ENCODE measurements at regions not wholly inside any gene's neighbourhood (a gene's known extent, or its start where the extent isn't known, plus 50 kb on each side); places are given as distances from the start of the nearest gene placed in this dataset.

- DNase-seq (ENCODE audit: low read depth), result no peak
- no peak overlapping the region for H3K4me3 ChIP-seq (ENCODE audit: low read depth, low read length)
- TF ChIP-seq CTCF (IDR thresholded peaks at IDR 0.05; ENCODE audit: insufficient read depth, low read length), result no peak
Observed at GRCh38 chr2:59745085-59745484, 808.4 kb downstream of the BCL11A start.

GRCh38 chr2:59744436-59744835, 809.0 kb downstream of the BCL11A start:
- DNase-seq (ENCODE audit: low read depth), result no peak
- TF ChIP-seq CTCF (IDR thresholded peaks at IDR 0.05; ENCODE audit: insufficient read depth, low read length), result no peak
- no peak overlapping the region for H3K4me3 ChIP-seq (ENCODE audit: low read depth, low read length)

- DNase-seq (ENCODE audit: low read depth), result no peak
- no peak overlapping the region for H3K4me3 ChIP-seq (ENCODE audit: low read depth, low read length)
- no peak for TF ChIP-seq CTCF (IDR thresholded peaks at IDR 0.05; ENCODE audit: insufficient read depth, low read length)
Observed at GRCh38 chr2:59741840-59742239, 811.6 kb downstream of the BCL11A start.

- DNase-seq (ENCODE audit: low read depth), result no peak
- TF ChIP-seq CTCF (IDR thresholded peaks at IDR 0.05; ENCODE audit: insufficient read depth, low read length), result no peak
- no peak overlapping the region for H3K4me3 ChIP-seq (ENCODE audit: low read depth, low read length)
Observed at GRCh38 chr2:59739166-59739565, 814.3 kb downstream of the BCL11A start.

- no peak overlapping the region for H3K4me3 ChIP-seq (ENCODE audit: low read depth, low read length)
- TF ChIP-seq CTCF (IDR thresholded peaks at IDR 0.05; ENCODE audit: insufficient read depth, low read length), result no peak
- DNase-seq (ENCODE audit: low read depth), result no peak
Observed at GRCh38 chr2:59737299-59737698, 816.2 kb downstream of the BCL11A start.

- no peak for DNase-seq (ENCODE audit: low read depth)
- H3K4me3 ChIP-seq (ENCODE audit: low read depth, low read length), result no peak overlapping the region
- no peak for TF ChIP-seq CTCF (IDR thresholded peaks at IDR 0.05; ENCODE audit: insufficient read depth, low read length)
Observed at GRCh38 chr2:59734743-59735142, 818.7 kb downstream of the BCL11A start.

- no peak overlapping the region for H3K4me3 ChIP-seq (ENCODE audit: low read depth, low read length)
- DNase-seq (ENCODE audit: low read depth), result no peak
- TF ChIP-seq CTCF (IDR thresholded peaks at IDR 0.05; ENCODE audit: insufficient read depth, low read length), result no peak
Observed at GRCh38 chr2:59733970-59734369, 819.5 kb downstream of the BCL11A start.

Measured in fibroblast of the aortic adventitia (primary cell).